ENCODE measurements at regions not wholly inside any gene's neighbourhood (a gene's known extent, or its start where the extent isn't known, plus 50 kb on each side); places are given as distances from the start of the nearest gene placed in this dataset.

DNA sequence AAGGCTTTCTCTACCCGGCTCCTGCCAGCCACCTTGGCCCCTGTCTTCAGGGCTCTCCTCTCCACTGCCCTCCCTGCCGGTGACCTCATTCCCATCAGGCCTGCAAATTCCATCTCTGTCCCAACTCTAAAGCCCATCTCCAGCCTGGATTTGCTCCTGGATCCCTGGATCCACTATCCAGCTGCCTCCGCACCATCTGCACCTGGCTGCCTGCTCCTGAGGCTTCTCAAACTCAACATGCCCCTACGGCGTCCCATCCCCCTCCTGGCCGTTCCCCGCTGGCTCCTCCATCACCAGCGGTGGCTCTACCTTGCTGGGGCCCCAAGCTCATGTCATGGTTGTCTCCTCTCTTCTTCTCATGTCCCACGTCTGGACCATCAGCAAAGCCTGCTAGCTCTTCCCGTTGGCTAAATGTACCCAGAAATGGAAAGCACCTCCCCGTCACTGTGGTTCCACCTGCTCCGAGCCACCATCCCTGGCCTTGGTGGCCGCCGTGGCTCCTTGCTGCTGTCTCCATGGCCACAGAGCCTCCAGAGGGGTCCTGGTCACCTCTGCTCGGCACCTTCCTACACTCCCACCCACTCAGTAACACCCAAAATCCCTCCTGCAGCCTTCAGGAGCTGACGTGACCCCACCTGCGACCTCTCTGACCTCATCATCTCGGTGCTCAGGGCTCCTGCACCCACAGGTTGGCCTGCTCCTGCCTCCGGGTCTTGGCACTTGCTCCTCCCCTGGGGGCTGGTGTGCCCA, 58.5 kb downstream of the ADRA2C start:
- TF ChIP-seq CREB1 (IDR thresholded peaks at IDR 0.05; ENCODE audit: low read depth) (no peak), REST (IDR thresholded peaks at IDR 0.05; ENCODE audit: low read depth) (no peak), RAD21 (IDR thresholded peaks at IDR 0.05; ENCODE audit: low read depth) (no peak), TAF1 (IDR thresholded peaks at IDR 0.05; ENCODE audit: low read depth) (no peak), YY1 (IDR thresholded peaks at IDR 0.05; ENCODE audit: low read depth) (no peak), EP300 (IDR thresholded peaks at IDR 0.05; ENCODE audit: borderline replicate concordance) (no peak), MAX (IDR thresholded peaks at IDR 0.05) (no peak), ZBTB7A (IDR thresholded peaks at IDR 0.05; ENCODE audit: low read depth) (no peak), NFIC (IDR thresholded peaks at IDR 0.05) (no peak), CEBPB (IDR thresholded peaks at IDR 0.05) (no peak), FOXM1 (IDR thresholded peaks at IDR 0.05; ENCODE audit: borderline replicate concordance, low read depth) (no peak)
